Hematopoietic multipotent progenitor cell (in vitro differentiated cells): ENCODE measurements at regions not wholly inside any gene's neighbourhood (a gene's known extent, or its start where the extent isn't known, plus 50 kb on each side); places are given as distances from the start of the nearest gene placed in this dataset.

Experiments used
- DNase-seq, 3 donors: peaks; one replicate each; pipeline ENCODE4 v3.0.0-alpha.2; 2011 to 2015; ENCODE audit warnings: low read depth in 2 of 3, low spot score in 2 of 3

- DNase-seq = no peak
Observed at GRCh38 chr6:140049251-140049650, 674.8 kb upstream of the CITED2 start.

- no peak for DNase-seq
Observed at GRCh38 chr6:140048202-140048790, 673.8 kb upstream of the CITED2 start.

GRCh38 chr6:140047321-140047720 is 672.9 kb upstream of the CITED2 start:
- DNase-seq = no peak

- no peak for DNase-seq
Observed at GRCh38 chr6:140046016-140046632, 671.7 kb upstream of the CITED2 start.

- no peak for DNase-seq
Observed at GRCh38 chr6:140045116-140045515, 670.7 kb upstream of the CITED2 start.

GRCh38 chr6:140044626-140045025 is 670.2 kb upstream of the CITED2 start:
- no peak for DNase-seq

- no peak for DNase-seq
Observed at GRCh38 chr6:140043762-140044378, 669.4 kb upstream of the CITED2 start.

GRCh38 chr6:140043357-140043756 is 668.9 kb upstream of the CITED2 start:
- no peak for DNase-seq

- no peak for DNase-seq
Observed at GRCh38 chr6:140041571-140042332, 667.3 kb upstream of the CITED2 start.

- no peak for DNase-seq
Observed at GRCh38 chr6:140041056-140041455, 666.6 kb upstream of the CITED2 start.

GRCh38 chr6:140040396-140040795 is 665.9 kb upstream of the CITED2 start:
- DNase-seq = no peak

GRCh38 chr6:140039364-140039763 is 664.9 kb upstream of the CITED2 start:
- DNase-seq = no peak

GRCh38 chr6:140036196-140036595 is 661.7 kb upstream of the CITED2 start:
- no peak for DNase-seq

GRCh38 chr6:140032189-140032588 is 657.7 kb upstream of the CITED2 start:
- DNase-seq = no peak

- DNase-seq = no peak
Observed at GRCh38 chr6:140029551-140029950, 655.1 kb upstream of the CITED2 start.

- DNase-seq = peak in 1 of 3 donors; percentile 6
Observed at GRCh38 chr6:140027219-140027618, 652.8 kb upstream of the CITED2 start.

- no peak for DNase-seq
Observed at GRCh38 chr6:140026546-140026945, 652.1 kb upstream of the CITED2 start.

GRCh38 chr6:140025171-140025570 is 650.7 kb upstream of the CITED2 start:
- no peak for DNase-seq

GRCh38 chr6:140020207-140020791 is 645.9 kb upstream of the CITED2 start:
- no peak for DNase-seq

GRCh38 chr6:140018588-140018987 is 644.1 kb upstream of the CITED2 start:
- peak in 1 of 3 donors; percentile 8 for DNase-seq

GRCh38 chr6:140017470-140017869 is 643.0 kb upstream of the CITED2 start:
- DNase-seq = no peak
